ENCODE measurements at regions not wholly inside any gene's neighbourhood (a gene's known extent, or its start where the extent isn't known, plus 50 kb on each side); places are given as distances from the start of the nearest gene placed in this dataset.
"Not testable (repeated sequence)": the region's sequence is repeated elsewhere in the genome, so short reads cannot be mapped to it uniquely, and the experiment has no call there.

- DNase-seq (ENCODE audit: extremely low read depth in 1 of 11, low read depth in 9 of 11, low spot score in 4 of 11): no peak
Measured at GRCh38 chr13:62418872-62419271, 1003.2 kb upstream of the PCDH20 start.

DNA sequence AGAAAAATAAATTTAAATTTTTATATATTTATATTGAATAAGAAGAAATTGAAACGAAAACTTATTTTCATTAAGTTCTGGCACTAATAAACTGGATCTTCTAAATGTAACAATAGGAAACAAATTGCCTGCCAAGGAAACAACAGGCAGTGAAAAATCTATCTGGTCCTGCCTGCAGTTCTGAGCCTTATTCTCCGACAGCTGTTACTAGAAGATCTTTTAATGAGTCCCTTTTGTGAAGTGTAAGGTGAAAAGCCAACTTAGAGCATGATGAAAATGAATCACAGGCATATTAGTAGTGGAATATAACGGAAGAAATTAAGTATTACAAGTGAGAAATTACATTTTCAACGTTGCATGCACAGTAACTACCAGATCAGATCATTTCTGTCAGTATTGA is 1002.7 kb upstream of the PCDH20 start:
- DNase-seq (ENCODE audit: extremely low read depth in 1 of 11, low read depth in 9 of 11, low spot score in 4 of 11): no peak

- no peak for DNase-seq (ENCODE audit: extremely low read depth in 1 of 11, low read depth in 9 of 11, low spot score in 4 of 11)
Measured at GRCh38 chr13:62407871-62408270, 992.2 kb upstream of the PCDH20 start.

GRCh38 chr13:62388515-62388914 is 972.9 kb upstream of the PCDH20 start:
- DNase-seq (ENCODE audit: extremely low read depth in 1 of 11, low read depth in 9 of 11, low spot score in 4 of 11): no peak

DNA sequence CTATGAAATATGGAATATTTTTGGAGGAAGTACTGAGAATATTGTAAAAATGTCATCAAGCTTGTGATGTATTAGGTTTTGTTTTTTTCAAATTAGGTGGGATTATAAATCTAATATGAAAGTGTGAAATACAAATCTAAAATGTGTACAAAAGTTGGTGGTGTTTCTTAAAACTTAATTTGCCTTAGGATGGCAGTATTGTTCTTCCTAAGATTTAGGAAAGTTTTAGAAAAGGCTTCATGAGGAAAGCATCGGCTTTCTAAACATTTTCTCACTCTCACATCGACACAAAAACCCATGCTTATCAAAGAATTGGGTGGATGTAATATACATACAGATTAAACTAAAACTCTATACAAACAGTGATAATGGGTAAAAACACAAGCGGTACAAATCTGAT is 972.0 kb upstream of the PCDH20 start:
- DNase-seq (ENCODE audit: extremely low read depth in 1 of 11, low read depth in 9 of 11, low spot score in 4 of 11): peak in 1 of 11 donors; percentile 3

GRCh38 chr13:62379241-62379640 is 963.6 kb upstream of the PCDH20 start:
- DNase-seq (ENCODE audit: extremely low read depth in 1 of 11, low read depth in 9 of 11, low spot score in 4 of 11): not testable (repeated sequence)

DNA sequence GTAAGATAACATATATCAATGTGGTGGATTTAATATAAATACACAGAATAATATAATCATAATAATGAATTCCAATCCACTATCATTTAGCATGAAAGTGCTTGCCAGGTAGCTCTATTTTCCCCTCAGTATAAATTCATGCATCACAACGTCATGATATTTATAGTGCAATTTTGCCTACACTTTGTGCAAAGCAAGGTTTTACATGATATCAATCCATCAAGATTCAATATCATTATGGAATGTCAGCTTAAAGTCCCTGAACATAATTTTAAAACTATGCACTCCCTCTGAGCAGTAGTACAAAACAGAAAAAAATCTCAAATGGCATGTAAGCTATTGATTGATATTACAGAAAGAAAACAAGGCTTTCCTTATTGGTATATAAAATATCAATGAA is 962.2 kb upstream of the PCDH20 start:
- DNase-seq (ENCODE audit: extremely low read depth in 1 of 11, low read depth in 9 of 11, low spot score in 4 of 11): no peak

DNA sequence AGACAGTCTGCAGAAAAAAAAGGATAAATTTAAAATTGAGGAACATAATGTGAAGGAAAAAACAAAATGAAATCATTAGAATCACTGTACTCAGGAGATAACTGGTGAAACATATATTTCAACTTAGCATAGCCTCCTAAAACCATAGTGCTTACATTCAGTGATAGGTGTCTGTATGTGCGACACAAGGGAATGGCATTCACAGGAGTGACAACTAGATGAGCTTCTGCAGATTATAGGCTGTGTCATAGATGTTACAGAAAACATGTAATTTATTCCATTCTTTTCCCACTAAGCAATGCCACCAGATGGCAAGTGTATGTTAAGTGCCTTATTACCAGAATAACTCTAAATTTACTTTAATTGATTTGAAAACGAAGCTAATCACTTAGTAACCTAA is 960.0 kb upstream of the PCDH20 start:
- DNase-seq (ENCODE audit: extremely low read depth in 1 of 11, low read depth in 9 of 11, low spot score in 4 of 11): no peak

DNA sequence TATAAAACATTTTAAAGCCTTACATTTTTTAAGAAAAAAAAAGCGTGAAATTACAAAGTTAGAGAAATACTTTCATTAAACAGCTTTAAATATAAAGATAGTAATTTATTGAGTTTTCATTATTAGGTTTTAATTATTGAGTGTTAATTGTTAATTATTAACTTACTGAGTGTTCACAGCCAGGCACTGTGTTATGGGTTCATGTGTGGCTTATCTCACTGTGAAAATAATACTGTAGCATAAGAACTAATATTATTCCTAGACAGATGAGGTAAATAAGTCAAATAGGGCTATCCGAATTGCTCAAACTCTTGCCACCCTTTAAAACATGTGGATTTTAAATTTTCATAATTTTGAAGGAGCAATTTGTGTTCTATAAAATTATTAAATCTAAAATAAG is 956.1 kb upstream of the PCDH20 start:
- no peak for DNase-seq (ENCODE audit: extremely low read depth in 1 of 11, low read depth in 9 of 11, low spot score in 4 of 11)

DNA sequence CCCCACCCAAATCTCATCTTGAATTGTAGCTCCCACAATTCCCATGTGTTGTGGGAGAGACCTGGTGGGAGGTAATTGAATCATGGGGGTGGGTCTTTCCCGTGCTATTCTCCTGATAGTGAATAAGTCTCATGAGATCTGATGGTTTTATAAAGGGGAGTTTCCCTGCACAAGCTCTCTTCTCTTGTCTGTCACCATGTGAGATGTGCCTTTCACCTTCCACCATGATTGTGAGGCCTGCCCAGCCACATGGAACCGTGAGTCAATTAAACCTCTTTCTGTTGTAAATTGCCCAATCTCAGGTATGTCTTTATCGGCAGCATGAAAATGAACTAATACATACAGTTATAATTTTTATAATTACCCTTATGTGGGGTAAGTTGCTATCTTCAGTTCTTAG is 952.3 kb upstream of the PCDH20 start:
- DNase-seq (ENCODE audit: extremely low read depth in 1 of 11, low read depth in 9 of 11, low spot score in 4 of 11): not testable (repeated sequence)

- DNase-seq (ENCODE audit: extremely low read depth in 1 of 11, low read depth in 9 of 11, low spot score in 4 of 11): no peak
Measured at GRCh38 chr13:62360609-62361008, 945.0 kb upstream of the PCDH20 start.

DNA sequence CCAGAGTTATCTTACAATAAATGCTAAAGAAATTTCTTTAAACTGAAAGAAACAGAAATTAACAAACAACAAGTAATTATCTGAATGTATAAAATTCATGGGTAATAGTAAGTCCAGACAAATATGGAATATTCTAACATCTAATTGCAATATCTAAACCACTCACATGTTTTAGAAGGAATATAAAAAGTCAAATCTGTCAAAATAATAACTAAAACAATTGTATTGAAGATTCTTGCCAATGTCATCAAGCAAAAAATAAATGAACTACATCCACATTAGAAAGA is 942.9 kb upstream of the PCDH20 start:
- no peak for DNase-seq (ENCODE audit: extremely low read depth in 1 of 11, low read depth in 9 of 11, low spot score in 4 of 11)

DNA sequence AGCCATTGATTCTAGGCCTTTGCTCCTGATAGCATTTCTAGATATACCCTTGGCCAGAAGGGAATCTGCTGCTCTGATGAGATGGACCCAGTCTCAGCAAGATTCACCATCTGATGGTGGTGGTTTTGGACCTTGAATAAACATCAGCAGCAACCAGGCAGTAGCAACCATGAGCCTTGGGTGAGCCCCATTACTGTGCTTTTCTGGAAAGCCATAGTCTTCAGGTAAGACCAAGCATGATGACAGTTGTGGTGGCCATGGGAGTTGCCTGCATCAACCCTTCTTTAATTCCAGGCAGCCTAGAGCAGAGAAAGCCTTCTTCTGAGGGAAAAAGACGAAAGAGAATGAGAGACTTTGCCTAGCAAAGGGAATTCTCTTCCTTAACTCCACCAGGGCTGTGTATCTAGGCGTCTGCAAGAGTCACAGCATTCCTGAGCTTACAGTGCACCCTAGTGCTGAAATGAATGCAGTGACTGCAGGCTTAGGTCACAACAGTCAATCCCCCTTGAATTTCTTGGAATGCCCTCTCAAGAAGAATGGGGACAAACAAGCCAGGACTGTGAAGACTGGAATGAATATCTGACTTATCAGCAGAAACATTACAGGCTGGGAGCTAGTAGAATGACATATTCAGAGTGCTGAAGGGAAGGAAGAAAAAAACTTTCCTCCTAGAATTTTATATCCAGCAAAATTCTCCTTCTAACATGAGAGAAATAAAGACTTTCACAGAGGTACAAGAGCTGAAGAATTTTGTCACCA is 942.4 kb upstream of the PCDH20 start:
- peak in 2 of 11 donors; percentile 2 to 13 for DNase-seq (ENCODE audit: extremely low read depth in 1 of 11, low read depth in 9 of 11, low spot score in 4 of 11)

DNA sequence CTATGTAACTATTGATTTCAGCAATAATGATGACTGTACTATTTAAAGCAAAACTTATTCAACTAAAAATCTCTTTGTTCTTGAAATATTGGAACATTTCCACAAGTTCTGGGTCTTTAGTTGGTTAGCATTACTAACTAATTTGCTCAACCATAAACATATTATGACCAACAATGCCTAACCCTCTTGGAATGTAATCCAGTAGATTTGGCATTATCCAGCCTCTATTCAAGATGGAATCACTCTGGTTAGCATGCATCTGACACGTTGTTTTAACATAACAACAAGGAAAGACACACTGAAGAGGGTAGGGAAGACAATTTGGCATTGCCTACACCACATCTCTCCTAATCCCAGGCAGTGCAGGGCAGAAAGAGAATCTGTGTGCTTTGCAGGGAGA is 941.3 kb upstream of the PCDH20 start:
- DNase-seq (ENCODE audit: extremely low read depth in 1 of 11, low read depth in 9 of 11, low spot score in 4 of 11): no peak

- peak in 4 of 11 donors; percentile 2 to 11 (median 3) for DNase-seq (ENCODE audit: extremely low read depth in 1 of 11, low read depth in 9 of 11, low spot score in 4 of 11)
Measured at GRCh38 chr13:62337109-62337880, 921.6 kb upstream of the PCDH20 start.

DNA sequence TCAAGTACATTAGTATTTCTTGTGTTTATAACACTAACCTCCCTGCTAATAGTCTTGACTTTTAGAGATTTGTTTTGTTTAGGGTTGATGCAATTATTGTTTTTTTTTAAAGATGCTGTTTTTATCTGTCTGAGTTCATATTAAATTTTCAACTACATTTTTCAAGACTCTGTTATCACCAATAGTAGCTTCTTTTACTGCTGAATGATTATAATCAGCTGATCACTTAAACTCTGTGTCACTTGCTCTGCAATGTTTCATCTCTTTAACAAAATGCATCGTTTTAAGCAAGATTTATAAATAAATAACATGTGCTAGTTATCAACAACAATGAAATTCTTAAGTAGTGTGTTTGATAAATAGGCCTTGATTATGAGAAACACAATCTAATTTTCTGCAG is 920.9 kb upstream of the PCDH20 start:
- no peak for DNase-seq (ENCODE audit: extremely low read depth in 1 of 11, low read depth in 9 of 11, low spot score in 4 of 11)

DNA sequence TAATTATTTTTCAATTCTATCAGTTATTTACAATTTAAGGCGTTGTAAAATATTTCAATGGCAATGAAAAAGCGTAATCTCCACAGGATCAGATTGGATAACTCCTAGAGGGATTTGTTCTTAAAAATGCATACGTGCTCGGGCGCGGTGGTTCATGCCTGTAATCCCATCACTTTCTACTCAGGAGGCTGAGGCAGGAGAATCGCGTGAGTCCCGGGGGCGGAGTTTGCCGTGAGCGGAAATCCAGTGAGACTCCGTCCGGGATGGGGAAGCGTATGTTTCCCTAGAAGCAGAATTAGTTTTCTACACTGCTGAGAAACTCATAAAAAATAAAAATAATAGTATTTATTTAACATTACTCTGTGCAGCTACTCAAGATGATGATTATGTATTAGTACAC is 917.8 kb upstream of the PCDH20 start:
- DNase-seq (ENCODE audit: extremely low read depth in 1 of 11, low read depth in 9 of 11, low spot score in 4 of 11): no peak

GRCh38 chr13:62331384-62331783 is 915.7 kb upstream of the PCDH20 start:
- DNase-seq (ENCODE audit: extremely low read depth in 1 of 11, low read depth in 9 of 11, low spot score in 4 of 11): no peak

DNA sequence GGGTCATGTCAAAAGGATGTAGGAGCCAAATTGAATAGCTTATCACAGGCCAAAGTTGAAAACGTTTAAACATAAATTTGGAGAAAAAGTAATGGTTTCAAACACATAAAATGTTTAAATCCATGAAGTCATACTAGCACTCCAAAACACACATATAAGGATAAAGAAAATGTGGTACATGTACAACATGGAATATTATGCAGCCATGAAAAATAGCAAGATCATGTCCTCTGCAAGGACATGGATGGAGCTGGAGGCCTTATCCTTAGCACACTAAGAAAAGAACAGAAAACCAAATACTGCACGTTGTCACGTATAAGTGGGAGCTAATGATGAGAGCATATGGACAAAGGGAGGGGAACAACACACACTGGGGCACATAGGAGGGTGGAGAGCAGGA is 911.7 kb upstream of the PCDH20 start:
- DNase-seq (ENCODE audit: extremely low read depth in 1 of 11, low read depth in 9 of 11, low spot score in 4 of 11): no peak

DNA sequence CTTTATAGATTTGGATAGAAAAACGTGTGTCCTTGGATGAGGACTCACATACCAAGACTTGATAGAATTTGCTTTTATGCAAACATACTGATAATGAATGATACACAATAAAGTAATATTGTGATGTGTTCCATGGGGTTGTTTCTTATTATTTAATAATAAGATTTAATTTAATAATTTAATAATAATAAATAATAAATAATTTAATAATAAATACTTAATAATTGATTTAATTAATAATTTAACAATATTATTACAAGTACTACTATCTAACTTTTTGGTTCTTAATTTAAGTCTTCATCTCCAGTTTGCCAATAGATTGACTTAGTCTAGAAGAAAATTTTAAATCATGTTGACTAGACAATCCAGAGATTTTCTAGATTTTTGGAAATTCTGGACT is 909.2 kb upstream of the PCDH20 start:
- DNase-seq (ENCODE audit: extremely low read depth in 1 of 11, low read depth in 9 of 11, low spot score in 4 of 11): no peak

DNA sequence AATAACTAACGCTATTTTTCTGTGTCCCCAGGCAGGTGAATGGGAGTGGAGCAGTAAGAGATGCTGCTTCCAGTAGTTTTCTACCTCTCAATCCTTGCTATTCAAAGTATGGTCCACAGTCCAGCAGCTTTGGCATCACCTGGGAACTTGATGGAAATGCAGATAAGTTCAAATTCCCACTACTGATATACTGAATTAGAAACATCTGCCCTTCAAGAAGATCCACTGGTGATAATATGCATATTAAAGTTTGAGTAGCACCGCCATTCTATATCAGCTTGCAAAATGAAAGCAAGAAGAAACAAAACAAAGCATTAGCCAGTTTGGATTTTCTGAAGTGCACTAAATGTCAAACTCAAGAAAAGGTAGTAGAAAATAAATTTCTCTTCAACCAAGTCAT is 906.2 kb upstream of the PCDH20 start:
- DNase-seq (ENCODE audit: extremely low read depth in 1 of 11, low read depth in 9 of 11, low spot score in 4 of 11): no peak

Measured in renal cortex interstitium (tissue), 11 donors.